OCI-LY1 (cell line): ENCODE measurements at regions not wholly inside any gene's neighbourhood (a gene's known extent, or its start where the extent isn't known, plus 50 kb on each side); places are given as distances from the start of the nearest gene placed in this dataset.

ENCODE experiments used
- CTCF ChIP-seq: fragments of 200-600 bp; sonication (generic), shearing (Covaris generic); IDR thresholded peaks from 2 replicates; pipeline ENCODE4 v1.5.1; 2017; ENCODE audit warnings: mild to moderate bottlenecking, antibody characterized with exemption, low read length, moderate library complexity, mixed read lengths
- EZH2 ChIP-seq: fragments of 200-600 bp; sonication (generic), shearing (Covaris generic); IDR thresholded peaks from 2 replicates; pipeline ENCODE4 v1.8.0; 2017; ENCODE audit warnings: borderline replicate concordance, mixed run types, mild to moderate bottlenecking, antibody characterized with exemption, low read length, moderate library complexity, mixed read lengths

- TF ChIP-seq CTCF (no peak), EZH2 (no peak)
Observed at GRCh38 chr18:78562531-78562961, 417.1 kb upstream of the SALL3 start.
